ENCODE measurements at regions not wholly inside any gene's neighbourhood (a gene's known extent, or its start where the extent isn't known, plus 50 kb on each side); places are given as distances from the start of the nearest gene placed in this dataset.

DNA sequence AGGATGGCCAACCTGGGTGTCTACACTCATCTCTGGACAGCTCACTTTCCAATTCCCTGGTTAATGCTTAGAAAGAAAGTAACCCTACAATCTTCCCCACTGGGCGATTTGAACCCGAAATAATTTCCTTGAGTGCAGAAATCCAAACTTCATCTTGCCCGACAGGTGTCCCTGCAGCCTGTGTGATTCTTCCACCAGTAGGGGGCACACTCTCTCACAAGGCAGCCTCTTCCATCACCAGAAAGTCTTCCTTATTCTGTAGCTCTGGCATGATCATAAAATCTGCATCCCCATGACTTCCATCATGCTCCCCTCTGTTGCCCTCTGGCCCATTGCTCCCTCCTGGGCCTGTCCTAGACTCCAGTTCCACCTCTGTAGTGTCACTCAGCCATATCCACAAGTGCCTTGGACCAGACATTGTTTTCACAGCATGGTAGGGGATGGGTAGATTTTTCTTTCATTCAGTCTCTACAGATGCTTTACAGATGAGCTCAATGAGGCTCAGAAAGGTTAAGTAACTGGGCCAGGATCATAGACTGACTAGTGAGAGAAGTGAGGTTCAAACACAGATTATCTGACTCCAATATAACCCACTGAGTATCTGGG lies 170.4 kb upstream of the SPTLC3 start:
- Histone ChIP-seq H3K9me3 (ENCODE audit: control insufficient read depth in 4 of 4, low read length in 3 of 4) (no peaks in the 10 kb centered on the region), H3K4me1 (ENCODE audit: control insufficient read depth in 4 of 4, insufficient read depth in 4 of 4, low read length in 3 of 4) (no peaks in the 10 kb centered on the region), H3K4me3 (ENCODE audit: low read depth in 1 of 3, low read length in 3 of 3) (no peak overlapping the region), H3K27ac (ENCODE audit: low read depth in 1 of 2, low read length in 2 of 2) (no peak overlapping the region), H3K9ac (ENCODE audit: low read depth in 1 of 2, low read length in 2 of 2) (no peak overlapping the region), H3K27me3 (ENCODE audit: control insufficient read depth in 4 of 4, insufficient read depth in 4 of 4, low read length in 3 of 4) (peaks cover 0 to 5% (median 0%) of the 10 kb centered on the region in 4 donors), H3K36me3 (ENCODE audit: control insufficient read depth in 4 of 4, insufficient read depth in 3 of 4, low read depth in 1 of 4, low read length in 3 of 4) (no peaks in the 10 kb centered on the region)
- DNase-seq (ENCODE audit: low spot score) = no peak
- TF ChIP-seq YY1 (IDR thresholded peaks at IDR 0.05) = no peak
- TF ChIP-seq NR2F2 (IDR thresholded peaks at IDR 0.05) = no peak
- no peak for TF ChIP-seq GABPA (IDR thresholded peaks at IDR 0.05 in 1 of 2, conservative IDR thresholded peaks at IDR 0.05 in 1 of 2)
- no peak for TF ChIP-seq TAF1 (conservative IDR thresholded peaks at IDR 0.05)
- no peak for TF ChIP-seq EGR1 (IDR thresholded peaks at IDR 0.05; ENCODE audit: low read depth in 2 of 2)
- no peak for TF ChIP-seq RAD21 (IDR thresholded peaks at IDR 0.05)
- TF ChIP-seq, protein P1, sequence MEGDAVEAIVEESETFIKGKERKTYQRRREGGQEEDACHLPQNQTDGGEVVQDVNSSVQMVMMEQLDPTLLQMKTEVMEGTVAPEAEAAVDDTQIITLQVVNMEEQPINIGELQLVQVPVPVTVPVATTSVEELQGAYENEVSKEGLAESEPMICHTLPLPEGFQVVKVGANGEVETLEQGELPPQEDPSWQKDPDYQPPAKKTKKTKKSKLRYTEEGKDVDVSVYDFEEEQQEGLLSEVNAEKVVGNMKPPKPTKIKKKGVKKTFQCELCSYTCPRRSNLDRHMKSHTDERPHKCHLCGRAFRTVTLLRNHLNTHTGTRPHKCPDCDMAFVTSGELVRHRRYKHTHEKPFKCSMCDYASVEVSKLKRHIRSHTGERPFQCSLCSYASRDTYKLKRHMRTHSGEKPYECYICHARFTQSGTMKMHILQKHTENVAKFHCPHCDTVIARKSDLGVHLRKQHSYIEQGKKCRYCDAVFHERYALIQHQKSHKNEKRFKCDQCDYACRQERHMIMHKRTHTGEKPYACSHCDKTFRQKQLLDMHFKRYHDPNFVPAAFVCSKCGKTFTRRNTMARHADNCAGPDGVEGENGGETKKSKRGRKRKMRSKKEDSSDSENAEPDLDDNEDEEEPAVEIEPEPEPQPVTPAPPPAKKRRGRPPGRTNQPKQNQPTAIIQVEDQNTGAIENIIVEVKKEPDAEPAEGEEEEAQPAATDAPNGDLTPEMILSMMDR (IDR thresholded peaks at IDR 0.05; ENCODE audit: low read depth, low read length, missing input control) = no peak
- no peak for TF ChIP-seq SP1 (IDR thresholded peaks at IDR 0.05)
- TF ChIP-seq HNF4A (conservative IDR thresholded peaks at IDR 0.05) = no peak
- TF ChIP-seq, protein P2, sequence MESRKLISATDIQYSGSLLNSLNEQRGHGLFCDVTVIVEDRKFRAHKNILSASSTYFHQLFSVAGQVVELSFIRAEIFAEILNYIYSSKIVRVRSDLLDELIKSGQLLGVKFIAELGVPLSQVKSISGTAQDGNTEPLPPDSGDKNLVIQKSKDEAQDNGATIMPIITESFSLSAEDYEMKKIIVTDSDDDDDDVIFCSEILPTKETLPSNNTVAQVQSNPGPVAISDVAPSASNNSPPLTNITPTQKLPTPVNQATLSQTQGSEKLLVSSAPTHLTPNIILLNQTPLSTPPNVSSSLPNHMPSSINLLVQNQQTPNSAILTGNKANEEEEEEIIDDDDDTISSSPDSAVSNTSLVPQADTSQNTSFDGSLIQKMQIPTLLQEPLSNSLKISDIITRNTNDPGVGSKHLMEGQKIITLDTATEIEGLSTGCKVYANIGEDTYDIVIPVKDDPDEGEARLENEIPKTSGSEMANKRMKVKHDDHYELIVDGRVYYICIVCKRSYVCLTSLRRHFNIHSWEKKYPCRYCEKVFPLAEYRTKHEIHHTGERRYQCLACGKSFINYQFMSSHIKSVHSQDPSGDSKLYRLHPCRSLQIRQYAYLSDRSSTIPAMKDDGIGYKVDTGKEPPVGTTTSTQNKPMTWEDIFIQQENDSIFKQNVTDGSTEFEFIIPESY (IDR thresholded peaks at IDR 0.05) = no peak
- TF ChIP-seq FOXA1 (IDR thresholded peaks at IDR 0.05) = no peak
- no peak for TF ChIP-seq RXRA (IDR thresholded peaks at IDR 0.05)
- TF ChIP-seq, protein P3, sequence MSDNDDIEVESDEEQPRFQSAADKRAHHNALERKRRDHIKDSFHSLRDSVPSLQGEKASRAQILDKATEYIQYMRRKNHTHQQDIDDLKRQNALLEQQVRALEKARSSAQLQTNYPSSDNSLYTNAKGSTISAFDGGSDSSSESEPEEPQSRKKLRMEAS (IDR thresholded peaks at IDR 0.05) = no peak
- no peak for TF ChIP-seq HNF4G (IDR thresholded peaks at IDR 0.05)
- TF ChIP-seq FOXA2 (IDR thresholded peaks at IDR 0.05) = no peak
- TF ChIP-seq, protein P4, sequence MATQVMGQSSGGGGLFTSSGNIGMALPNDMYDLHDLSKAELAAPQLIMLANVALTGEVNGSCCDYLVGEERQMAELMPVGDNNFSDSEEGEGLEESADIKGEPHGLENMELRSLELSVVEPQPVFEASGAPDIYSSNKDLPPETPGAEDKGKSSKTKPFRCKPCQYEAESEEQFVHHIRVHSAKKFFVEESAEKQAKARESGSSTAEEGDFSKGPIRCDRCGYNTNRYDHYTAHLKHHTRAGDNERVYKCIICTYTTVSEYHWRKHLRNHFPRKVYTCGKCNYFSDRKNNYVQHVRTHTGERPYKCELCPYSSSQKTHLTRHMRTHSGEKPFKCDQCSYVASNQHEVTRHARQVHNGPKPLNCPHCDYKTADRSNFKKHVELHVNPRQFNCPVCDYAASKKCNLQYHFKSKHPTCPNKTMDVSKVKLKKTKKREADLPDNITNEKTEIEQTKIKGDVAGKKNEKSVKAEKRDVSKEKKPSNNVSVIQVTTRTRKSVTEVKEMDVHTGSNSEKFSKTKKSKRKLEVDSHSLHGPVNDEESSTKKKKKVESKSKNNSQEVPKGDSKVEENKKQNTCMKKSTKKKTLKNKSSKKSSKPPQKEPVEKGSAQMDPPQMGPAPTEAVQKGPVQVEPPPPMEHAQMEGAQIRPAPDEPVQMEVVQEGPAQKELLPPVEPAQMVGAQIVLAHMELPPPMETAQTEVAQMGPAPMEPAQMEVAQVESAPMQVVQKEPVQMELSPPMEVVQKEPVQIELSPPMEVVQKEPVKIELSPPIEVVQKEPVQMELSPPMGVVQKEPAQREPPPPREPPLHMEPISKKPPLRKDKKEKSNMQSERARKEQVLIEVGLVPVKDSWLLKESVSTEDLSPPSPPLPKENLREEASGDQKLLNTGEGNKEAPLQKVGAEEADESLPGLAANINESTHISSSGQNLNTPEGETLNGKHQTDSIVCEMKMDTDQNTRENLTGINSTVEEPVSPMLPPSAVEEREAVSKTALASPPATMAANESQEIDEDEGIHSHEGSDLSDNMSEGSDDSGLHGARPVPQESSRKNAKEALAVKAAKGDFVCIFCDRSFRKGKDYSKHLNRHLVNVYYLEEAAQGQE (IDR thresholded peaks at IDR 0.05) = no peak
- 78% methylated on average over 3 of the region's 3 CpGs for WGBS

DNA sequence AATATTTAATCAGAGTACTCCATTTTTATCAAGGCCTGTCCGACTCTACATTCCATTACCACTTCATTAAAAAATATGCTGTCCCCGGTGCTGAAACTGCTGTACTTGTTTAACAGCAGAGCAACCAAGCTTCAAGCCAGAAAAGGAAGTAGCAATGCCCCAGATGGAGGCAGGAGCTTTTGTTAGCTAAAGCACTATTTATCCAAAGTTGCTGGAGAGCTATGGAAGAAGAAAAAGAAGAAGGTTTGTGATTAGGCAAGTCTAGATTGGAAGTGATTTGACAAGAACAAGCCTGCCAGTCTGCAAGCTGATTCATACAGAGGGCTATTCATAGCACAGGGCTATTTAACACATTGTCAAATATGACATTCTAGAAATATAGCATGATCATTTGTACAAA lies 160.9 kb upstream of the SPTLC3 start:
- 66% methylated on average over 2 of the region's 2 CpGs for WGBS
- H3K27me3 ChIP-seq (ENCODE audit: control insufficient read depth in 4 of 4, insufficient read depth in 4 of 4, low read length in 3 of 4) = peaks cover 0 to 3% (median under 1%) of the 10 kb centered on the region in 4 donors
- no peak overlapping the region for H3K27ac ChIP-seq (ENCODE audit: low read depth in 1 of 2, low read length in 2 of 2)
- H3K4me3 ChIP-seq (ENCODE audit: low read depth in 1 of 3, low read length in 3 of 3) = no peak overlapping the region
- H3K4me1 ChIP-seq (ENCODE audit: control insufficient read depth in 4 of 4, insufficient read depth in 4 of 4, low read length in 3 of 4) = no peaks in the 10 kb centered on the region
- no peak overlapping the region for H3K9ac ChIP-seq (ENCODE audit: low read depth in 1 of 2, low read length in 2 of 2)
- TF ChIP-seq, protein P5, sequence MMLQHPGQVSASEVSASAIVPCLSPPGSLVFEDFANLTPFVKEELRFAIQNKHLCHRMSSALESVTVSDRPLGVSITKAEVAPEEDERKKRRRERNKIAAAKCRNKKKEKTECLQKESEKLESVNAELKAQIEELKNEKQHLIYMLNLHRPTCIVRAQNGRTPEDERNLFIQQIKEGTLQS (IDR thresholded peaks at IDR 0.05) = no peak
- TF ChIP-seq EGR1 (IDR thresholded peaks at IDR 0.05; ENCODE audit: low read depth in 2 of 2) = no peak
- TF ChIP-seq, protein P4 (IDR thresholded peaks at IDR 0.05) = peak; percentile 96
- no peaks in the 10 kb centered on the region for H3K9me3 ChIP-seq (ENCODE audit: control insufficient read depth in 4 of 4, low read length in 3 of 4)
- no peaks in the 10 kb centered on the region for H3K36me3 ChIP-seq (ENCODE audit: control insufficient read depth in 4 of 4, insufficient read depth in 3 of 4, low read depth in 1 of 4, low read length in 3 of 4)
- no peak for DNase-seq (ENCODE audit: low spot score)
